Right lobe of liver (tissue), 6 donors: ENCODE measurements at regions not wholly inside any gene's neighbourhood (a gene's known extent, or its start where the extent isn't known, plus 50 kb on each side); places are given as distances from the start of the nearest gene placed in this dataset.

Experiments
- ATAC-seq, 4 donors: fragments of 200-7000 bp; cut with Tn5 transposase; one replicate each; pipeline ENCODE4 v1.9.1; 2020; ENCODE audit warnings: mild to moderate bottlenecking in 4 of 4, moderate library complexity in 4 of 4
- DNase-seq, 3 donors: peaks; one replicate each; pipeline ENCODE4 v3.0.0-alpha.2; 2020
- H3K27ac ChIP-seq, 3 donors: fragments of 200-600 bp; one replicate each; pipeline ENCODE4 v1.8.0; 2022
- H3K27me3 ChIP-seq, 2 donors: fragments of 200-600 bp; one replicate each; pipeline ENCODE4 v1.8.0; 2022
- H3K36me3 ChIP-seq, 4 donors: fragments of 200-600 bp; sonication (generic) in 1 of 4; one replicate each; pipeline versions ENCODE4 v1.5.1 to v1.8.0; 2017 to 2022; ENCODE audit warnings: control low read depth in 1 of 4
- H3K4me1 ChIP-seq, 4 donors: fragments of 200-600 bp; sonication (generic) in 1 of 4; one replicate each; pipeline versions ENCODE4 v1.5.1 to v1.8.0; 2017 to 2022; ENCODE audit warnings: control low read depth in 1 of 4
- H3K4me3 ChIP-seq, 3 donors: fragments of 200-600 bp; one replicate each; pipeline ENCODE4 v1.8.0; 2022
- H3K9me3 ChIP-seq, 4 donors: fragments of 200-600 bp; sonication (generic) in 1 of 4; one replicate each; pipeline versions ENCODE4 v1.5.1 to v1.8.0; 2017 to 2022; ENCODE audit warnings: control low read depth in 1 of 4
- POLR2A ChIP-seq: fragments of 450-650 bp; IDR thresholded peaks from one replicate; pipeline ENCODE4 v1.6.1; 2017; ENCODE audit warnings: antibody characterized with exemption, mild to moderate bottlenecking
- WGBS: methylation state at CpG from one replicate; pipeline ENCODE4 v1.1.6; 2018; ENCODE audit warnings: low coverage, low lambda C conversion rate; ENCODE audit not compliant: insufficient coverage; ENCODE audit errors: missing lambda C conversion rate; 5-methylcytosine and 5-hydroxymethylcytosine counted together
- intact Hi-C, 2 donors: fragments of 100-400 bp; cut with DNase I; formaldehyde crosslinking; loops; one replicate each; pipeline versions ENCODE4 v1.11.2 to v1.14.1; 2022
- TF ChIP-seq, protein P1 (sequence below), 4 donors: fragments of 200-600 bp in 3 of 4; fragments of 450-650 bp in 1 of 4; IDR thresholded peaks; one replicate each; pipeline versions ENCODE4 v1.5.1 to v1.8.0; 2016 to 2022; ENCODE audit warnings: antibody characterized with exemption in 4 of 4, mild to moderate bottlenecking in 2 of 4
- donor health status: DM: no; HTN: yes; CAD: no.
- donor health status: DM: no; HTN: no; CAD: no.
- donor health status: DM: no; HTN: no; CAD: no.
- donor health status: DM: no; HTN: yes; CAD: no.
- donor health status: DM: no; HTN: yes; CAD: no.

DNA sequence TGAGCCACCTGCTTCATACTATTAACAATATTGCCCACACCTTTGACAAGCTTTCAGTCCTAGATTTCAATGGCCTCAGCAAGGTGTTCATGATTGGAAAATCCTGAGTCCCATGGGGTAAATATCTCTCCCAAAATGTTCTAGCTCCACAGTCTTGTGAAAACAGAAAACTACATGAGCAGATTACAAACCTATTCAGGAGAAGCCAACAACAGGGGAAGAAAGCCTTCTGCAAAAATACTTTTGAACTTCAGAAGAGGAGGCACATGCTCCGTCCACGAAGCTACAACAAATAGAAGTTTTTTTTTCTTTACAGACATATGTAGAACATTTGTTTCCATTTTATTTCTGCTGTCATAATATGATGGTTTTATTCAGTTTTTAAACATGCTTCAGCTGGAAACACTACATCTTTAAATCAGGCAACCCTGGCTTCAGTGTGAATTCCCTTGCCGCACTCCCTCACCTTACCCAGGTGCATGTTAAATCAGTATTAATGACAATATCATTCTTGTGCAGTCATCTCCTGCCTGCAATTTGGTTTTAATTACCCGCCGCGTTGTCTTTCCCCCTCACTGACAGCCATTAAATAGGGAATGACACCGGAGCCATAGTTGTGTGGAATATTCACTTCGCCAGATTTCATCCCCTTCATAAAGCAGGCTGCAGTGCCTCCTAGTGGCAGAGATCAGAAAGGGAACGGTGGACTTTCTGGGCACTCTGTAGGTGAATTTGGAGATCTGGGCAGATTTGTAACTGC is 725.5 kb upstream of the ARRDC4 start:
- 34% methylated on average over 9 of the region's 9 CpGs for WGBS

GRCh38 chr15:97235611-97235985 is 724.9 kb upstream of the ARRDC4 start:
- Histone ChIP-seq H3K27ac (no peak overlapping the region), H3K27me3 (no peaks in the 10 kb centered on the region), H3K4me3 (no peak overlapping the region), H3K9me3 (no peaks in the 10 kb centered on the region), H3K4me1 (peaks cover 0 to 5% (median 0%) of the 10 kb centered on the region in 4 donors), H3K36me3 (no peaks in the 10 kb centered on the region)
- ATAC-seq (peak in 1 of 4 donors; percentile 18), DNase-seq (no peak)
- TF ChIP-seq, protein P1, sequence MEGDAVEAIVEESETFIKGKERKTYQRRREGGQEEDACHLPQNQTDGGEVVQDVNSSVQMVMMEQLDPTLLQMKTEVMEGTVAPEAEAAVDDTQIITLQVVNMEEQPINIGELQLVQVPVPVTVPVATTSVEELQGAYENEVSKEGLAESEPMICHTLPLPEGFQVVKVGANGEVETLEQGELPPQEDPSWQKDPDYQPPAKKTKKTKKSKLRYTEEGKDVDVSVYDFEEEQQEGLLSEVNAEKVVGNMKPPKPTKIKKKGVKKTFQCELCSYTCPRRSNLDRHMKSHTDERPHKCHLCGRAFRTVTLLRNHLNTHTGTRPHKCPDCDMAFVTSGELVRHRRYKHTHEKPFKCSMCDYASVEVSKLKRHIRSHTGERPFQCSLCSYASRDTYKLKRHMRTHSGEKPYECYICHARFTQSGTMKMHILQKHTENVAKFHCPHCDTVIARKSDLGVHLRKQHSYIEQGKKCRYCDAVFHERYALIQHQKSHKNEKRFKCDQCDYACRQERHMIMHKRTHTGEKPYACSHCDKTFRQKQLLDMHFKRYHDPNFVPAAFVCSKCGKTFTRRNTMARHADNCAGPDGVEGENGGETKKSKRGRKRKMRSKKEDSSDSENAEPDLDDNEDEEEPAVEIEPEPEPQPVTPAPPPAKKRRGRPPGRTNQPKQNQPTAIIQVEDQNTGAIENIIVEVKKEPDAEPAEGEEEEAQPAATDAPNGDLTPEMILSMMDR (IDR thresholded peaks at IDR 0.05) = no peak
- no peak for TF ChIP-seq POLR2A
- intact Hi-C loops = no loop called here
- WGBS = 24% methylated on average over 7 of the region's 7 CpGs

More for the DNA sequence above, 725.5 kb upstream of the ARRDC4 start:
- Histone ChIP-seq H3K4me1 (peaks cover 0 to 5% (median 0%) of the 10 kb centered on the region in 4 donors), H3K36me3 (no peaks in the 10 kb centered on the region), H3K4me3 (no peak overlapping the region), H3K27ac (no peak overlapping the region), H3K27me3 (no peaks in the 10 kb centered on the region), H3K9me3 (no peaks in the 10 kb centered on the region)
- peak in 2 of 3 donors; percentile 27 to 56 for DNase-seq
- no peak for TF ChIP-seq POLR2A
- TF ChIP-seq, protein P1 (IDR thresholded peaks at IDR 0.05) = peak; percentile 81 to 93 (median 86)
- peak; percentile 89 to 95 (median 90) for ATAC-seq
- intact Hi-C loops = no loop called here

- H3K27me3 ChIP-seq = no peaks in the 10 kb centered on the region
Observed at GRCh38 chr15:97236140-97236539, 724.4 kb upstream of the ARRDC4 start.

DNA sequence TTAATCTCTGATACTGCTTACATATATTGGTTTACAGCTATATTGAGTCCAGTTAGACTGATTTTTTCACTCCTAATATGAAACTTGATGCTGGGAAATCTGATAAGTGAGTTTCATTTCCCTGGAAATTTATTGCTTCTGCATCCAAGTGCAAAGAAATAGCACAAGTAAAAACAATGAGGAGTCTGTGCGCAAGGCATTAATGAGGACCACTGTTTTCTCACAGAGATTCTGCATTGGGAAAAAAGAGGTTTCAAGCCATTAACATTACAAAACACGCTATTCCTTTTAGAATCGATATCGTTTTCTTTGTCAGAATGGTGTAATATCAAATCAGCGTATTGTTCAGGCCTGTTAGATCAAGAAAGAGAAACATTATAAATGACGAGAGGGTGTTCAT is 723.3 kb upstream of the ARRDC4 start:
- no peak overlapping the region for H3K27ac ChIP-seq
- intact Hi-C loops = no loop called here
- peaks cover 0 to 5% (median 0%) of the 10 kb centered on the region in 4 donors for H3K4me1 ChIP-seq
- TF ChIP-seq, protein P1 (IDR thresholded peaks at IDR 0.05) = no peak
- no peak for TF ChIP-seq POLR2A
- WGBS = 85% methylated on average over 5 of the region's 6 CpGs
- no peaks in the 10 kb centered on the region for H3K36me3 ChIP-seq
- H3K4me3 ChIP-seq = no peak overlapping the region
- no peaks in the 10 kb centered on the region for H3K9me3 ChIP-seq
- ATAC-seq (no peak), DNase-seq (no peak)
- H3K27me3 ChIP-seq = no peaks in the 10 kb centered on the region

More at GRCh38 chr15:97236140-97236539, 724.4 kb upstream of the ARRDC4 start:
- intact Hi-C loops = no loop called here
- ATAC-seq (no peak), DNase-seq (no peak)
- Histone ChIP-seq H3K4me1 (peaks cover 0 to 5% (median 0%) of the 10 kb centered on the region in 4 donors), H3K9me3 (no peaks in the 10 kb centered on the region), H3K4me3 (no peak overlapping the region), H3K27ac (no peak overlapping the region), H3K36me3 (no peaks in the 10 kb centered on the region)
- TF ChIP-seq, protein P1 (IDR thresholded peaks at IDR 0.05) = no peak
- no peak for TF ChIP-seq POLR2A
- WGBS = 56% methylated on average over 5 of the region's 5 CpGs
